H9 (cell line): ENCODE measurements at regions not wholly inside any gene's neighbourhood (a gene's known extent, or its start where the extent isn't known, plus 50 kb on each side); places are given as distances from the start of the nearest gene placed in this dataset.
A peak's percentile ranks its signal among the peaks of the same experiment; 100 is the strongest.

ENCODE experiments used
- DNase-seq: peaks from one replicate; pipeline ENCODE4 v3.0.0-alpha.2; 2017
- H2AFZ ChIP-seq: one replicate; pipeline ENCODE4 v1.6.1; 2013; ENCODE audit warnings: mild to moderate bottlenecking, low read length, control low read depth, moderate library complexity
- H2AK5ac ChIP-seq: 2 replicates; pipeline ENCODE4 v1.6.1; 2013; ENCODE audit warnings: low read length, control low read depth, mixed read lengths; ENCODE audit not compliant: insufficient read length
- H2BK120ac ChIP-seq: one replicate; pipeline ENCODE4 v1.6.1; 2013; ENCODE audit warnings: low read depth, mild to moderate bottlenecking, low read length, control low read depth, inconsistent platforms; ENCODE audit not compliant: poor library complexity, severe bottlenecking
- H2BK12ac ChIP-seq: 2 replicates; pipeline ENCODE4 v1.6.1; 2013; ENCODE audit warnings: low read length, control low read depth, mixed read lengths, low read depth; ENCODE audit not compliant: insufficient read length
- H2BK15ac ChIP-seq: 2 replicates; pipeline ENCODE4 v1.6.1; 2013; ENCODE audit warnings: low read depth, low read length, control low read depth
- H2BK20ac ChIP-seq: one replicate; pipeline ENCODE4 v1.6.1; 2013; ENCODE audit warnings: low read depth, mild to moderate bottlenecking, low read length, control low read depth, inconsistent platforms; ENCODE audit not compliant: poor library complexity, severe bottlenecking
- H2BK5ac ChIP-seq: 2 replicates; pipeline ENCODE4 v1.6.1; 2013; ENCODE audit warnings: low read length, control low read depth, mixed read lengths; ENCODE audit not compliant: insufficient read length
- H3K14ac ChIP-seq: 2 replicates; pipeline ENCODE4 v1.6.1; 2013; ENCODE audit warnings: low read length, control low read depth; ENCODE audit not compliant: insufficient read depth
- H3K18ac ChIP-seq: 2 replicates; pipeline ENCODE4 v1.6.1; 2013; ENCODE audit warnings: low read depth, mild to moderate bottlenecking, mixed read lengths, low read length, control low read depth; ENCODE audit not compliant: insufficient read length
- H3K23ac ChIP-seq: 2 replicates; pipeline ENCODE4 v1.6.1; 2013; ENCODE audit warnings: low read length, control low read depth, mixed read lengths, low read depth; ENCODE audit not compliant: insufficient read length
- H3K23me2 ChIP-seq: 2 replicates; pipeline ENCODE4 v1.6.1; 2013; ENCODE audit warnings: low read depth, mild to moderate bottlenecking, mixed read lengths, low read length, control low read depth; ENCODE audit not compliant: insufficient read length, poor library complexity, severe bottlenecking
- H3K27ac ChIP-seq: 2 replicates; pipeline ENCODE4 v1.5.1; 2013; ENCODE audit warnings: low read length, control low read depth, mixed read lengths, low read depth; ENCODE audit not compliant: insufficient read length
- H3K27me3 ChIP-seq: 2 replicates; pipeline ENCODE4 v1.6.1; 2013; ENCODE audit warnings: low read length, control low read depth, inconsistent platforms; ENCODE audit not compliant: insufficient read depth
- H3K4ac ChIP-seq: 2 replicates; pipeline ENCODE4 v1.6.1; 2013; ENCODE audit warnings: low read depth, mild to moderate bottlenecking, control low read depth, inconsistent platforms, low read length, moderate library complexity
- H3K4me1 ChIP-seq: 2 replicates; pipeline ENCODE4 v1.6.1; 2013; ENCODE audit warnings: low read length, control low read depth, inconsistent platforms; ENCODE audit not compliant: insufficient read depth
- H3K4me2 ChIP-seq: 2 replicates; pipeline ENCODE4 v1.6.1; 2013; ENCODE audit warnings: low read length, control low read depth, mixed read lengths; ENCODE audit not compliant: insufficient read length, insufficient read depth
- H3K56ac ChIP-seq: 2 replicates; pipeline ENCODE4 v1.6.1; 2013; ENCODE audit warnings: low read depth, mild to moderate bottlenecking, mixed read lengths, low read length, control low read depth; ENCODE audit not compliant: insufficient read length
- H3K79me1 ChIP-seq: 2 replicates; pipeline ENCODE4 v1.6.1; 2013; ENCODE audit warnings: low read depth, mild to moderate bottlenecking, moderate library complexity, low read length, control low read depth, inconsistent platforms; ENCODE audit not compliant: insufficient read depth, poor library complexity, severe bottlenecking
- H3K79me2 ChIP-seq: 2 replicates; pipeline ENCODE4 v1.6.1; 2013; ENCODE audit warnings: low read length, control low read depth, inconsistent platforms; ENCODE audit not compliant: insufficient read depth
- H3K9ac ChIP-seq: 2 replicates; pipeline ENCODE4 v1.6.1; 2013; ENCODE audit warnings: low read length, control low read depth, mixed read lengths; ENCODE audit not compliant: insufficient read length; ENCODE audit errors: extremely low read depth
- H3K9me3 ChIP-seq: one replicate; pipeline ENCODE4 v1.6.1; 2013; ENCODE audit warnings: low read depth, low read length, inconsistent platforms; ENCODE audit not compliant: control insufficient read depth
- H3T11ph ChIP-seq: one replicate; pipeline ENCODE4 v1.6.1; 2013; ENCODE audit warnings: mild to moderate bottlenecking, low read length, control low read depth, inconsistent platforms
- H4K20me1 ChIP-seq: one replicate; pipeline ENCODE4 v1.6.1; 2013; ENCODE audit not compliant: control insufficient read depth, insufficient read length, insufficient read depth
- H4K5ac ChIP-seq: 2 replicates; pipeline ENCODE4 v1.6.1; 2013; ENCODE audit warnings: low read depth, mild to moderate bottlenecking, mixed read lengths, low read length, control low read depth; ENCODE audit not compliant: insufficient read length
- H4K8ac ChIP-seq: replicated peaks from 2 replicates; pipeline ENCODE4 v1.6.1; 2013; ENCODE audit warnings: low read length, control low read depth, mixed read lengths, low read depth; ENCODE audit not compliant: insufficient read length
- H4K91ac ChIP-seq: 2 replicates; pipeline ENCODE4 v1.6.1; 2013; ENCODE audit warnings: low read depth, mild to moderate bottlenecking, moderate library complexity, mixed read lengths, low read length, control low read depth; ENCODE audit not compliant: insufficient read length
- H3K27ac Mint-ChIP-seq, 3 experiments: 2 replicates in 2 of 3; 3 replicates in 1 of 3; pipeline ENCODE4 v1.8.0; 2020 to 2021; ENCODE audit warnings: mixed read lengths in 3 of 3, mild to moderate bottlenecking in 1 of 3, moderate library complexity in 1 of 3
- H3K27me3 Mint-ChIP-seq: 2 replicates; pipeline ENCODE4 v1.8.0; 2021; ENCODE audit warnings: low read depth, mild to moderate bottlenecking, moderate library complexity, mixed read lengths
- H3K36me3 Mint-ChIP-seq, 3 experiments: 2 replicates in 2 of 3; 3 replicates in 1 of 3; pipeline ENCODE4 v1.8.0; 2020 to 2021; ENCODE audit warnings: low read depth in 3 of 3, mixed read lengths in 3 of 3; ENCODE audit not compliant: insufficient read depth in 1 of 3
- H3K4me1 Mint-ChIP-seq, 2 experiments: 2 replicates each; pipeline ENCODE4 v1.8.0; 2020; ENCODE audit warnings: mixed read lengths in 2 of 2
- H3K4me3 Mint-ChIP-seq, 2 experiments: 2 replicates in 1 of 2; 3 replicates in 1 of 2; pipeline ENCODE4 v1.8.0; 2020 to 2021; ENCODE audit warnings: mild to moderate bottlenecking in 2 of 2, mixed read lengths in 2 of 2, moderate library complexity in 1 of 2
- H3K9me3 Mint-ChIP-seq, 2 experiments: 2 replicates in 1 of 2; 3 replicates in 1 of 2; pipeline ENCODE4 v1.8.0; 2020; ENCODE audit warnings: mild to moderate bottlenecking in 2 of 2, mixed read lengths in 2 of 2, moderate library complexity in 1 of 2
- CTCF ChIP-seq: fragments of 200-600 bp; sonication (generic); conservative IDR thresholded peaks from 3 replicates; pipeline ENCODE4 v1.8.0; 2021; ENCODE audit warnings: antibody characterized with exemption, mild to moderate bottlenecking
- WGBS: extraction: QIAGEN DNeasy Blood & Tissue Kit; methylation state at CpG from one replicate; pipeline ENCODE4 v1.1.7; 2013; ENCODE audit warnings: missing lambda C conversion rate, low lambda C conversion rate, mixed read lengths; ENCODE audit not compliant: insufficient read length; ENCODE audit errors: extremely low coverage; 5-methylcytosine and 5-hydroxymethylcytosine counted together

GRCh38 chrX:114050075-114050796, 533.6 kb upstream of the HTR2C start:
- Histone ChIP-seq H3K79me1 (no peaks in the 10 kb centered on the region), H2AFZ (no peak overlapping the region), H3T11ph (no peak overlapping the region), H3K18ac (no peak overlapping the region), H4K20me1 (no peaks in the 10 kb centered on the region), H2BK15ac (no peak overlapping the region), H3K4me2 (no peak overlapping the region), H2BK12ac (no peak overlapping the region), H4K8ac (no peak overlapping the region), H3K56ac (no peak overlapping the region), H2AK5ac (no peak overlapping the region), H3K4ac (no peak overlapping the region), H4K91ac (no peak overlapping the region), H3K9ac (no peak overlapping the region), H3K9me3 (no peaks in the 10 kb centered on the region), H3K14ac (no peak overlapping the region), H3K4me1 (peaks cover 4% of the 10 kb centered on the region; the same call in 1 of the 2 replicates), H4K5ac (no peak overlapping the region), H3K27ac (peak overlapping the region; percentile 44), H2BK5ac (no peak overlapping the region), H3K79me2 (peaks cover 11% of the 10 kb centered on the region; the same call in 1 of the 2 replicates), H2BK20ac (no peak overlapping the region), H3K23ac (no peak overlapping the region), H3K23me2 (peaks cover 5% of the 10 kb centered on the region), H3K27me3 (no peaks in the 10 kb centered on the region), H2BK120ac (no peak overlapping the region)
- H3K4me3 Mint-ChIP-seq: no peak overlapping the region; a peak in 1 of 5 replicates
- peaks cover 22 to 46% (median 43%) of the 10 kb centered on the region in 3 experiments; a peak in 6 of 7 replicates for H3K36me3 Mint-ChIP-seq
- H3K27ac Mint-ChIP-seq: peak overlapping the region; percentile 70 to 83 (median 79); a peak in 6 of 7 replicates
- H3K27me3 Mint-ChIP-seq: no peaks in the 10 kb centered on the region
- DNase-seq: no peak
- H3K4me1 Mint-ChIP-seq: peaks cover 58% of the 10 kb centered on the region in 2 experiments
- no peaks in the 10 kb centered on the region; a peak in 1 of 5 replicates for H3K9me3 Mint-ChIP-seq
- no CpG with 5 or more reads among the region's 7 CpGs for WGBS
- TF ChIP-seq CTCF: no peak
